ENCODE measurements at regions not wholly inside any gene's neighbourhood (a gene's known extent, or its start where the extent isn't known, plus 50 kb on each side); places are given as distances from the start of the nearest gene placed in this dataset.

DNA sequence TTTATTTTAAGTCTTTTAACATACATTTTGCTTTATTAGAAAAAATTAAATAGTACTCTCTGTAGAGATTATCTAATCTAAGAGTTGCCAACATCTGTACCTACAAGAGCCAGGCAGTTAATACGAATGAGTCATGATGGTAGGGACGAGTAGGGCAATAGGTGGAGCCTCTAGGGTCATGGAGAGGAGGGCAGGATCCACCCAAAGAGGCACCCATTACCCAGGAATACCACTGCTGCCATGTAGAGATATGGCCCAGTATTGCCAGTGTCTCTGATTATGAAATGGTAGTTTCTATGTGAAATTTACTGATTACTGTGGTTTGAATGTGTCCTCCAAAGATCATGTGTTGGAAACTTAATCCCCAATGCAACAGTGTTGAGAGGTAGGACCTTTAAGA lies 170.4 kb downstream of the PIK3R1 start:
- Histone ChIP-seq H3K36me3 (no peaks in the 10 kb centered on the region), H3K27me3 (no peaks in the 10 kb centered on the region), H3K4me3 (no peak overlapping the region), H3K27ac (no peak overlapping the region), H3K4me1 (peaks cover 0 to 13% (median 5%) of the 10 kb centered on the region in 4 donors), H3K9me3 (no peaks in the 10 kb centered on the region)
- DNase-seq: no peak
- WGBS, 2 donors: 92 to 93% methylated on average over 2 of the region's 2 CpGs
- TF ChIP-seq, protein P1, sequence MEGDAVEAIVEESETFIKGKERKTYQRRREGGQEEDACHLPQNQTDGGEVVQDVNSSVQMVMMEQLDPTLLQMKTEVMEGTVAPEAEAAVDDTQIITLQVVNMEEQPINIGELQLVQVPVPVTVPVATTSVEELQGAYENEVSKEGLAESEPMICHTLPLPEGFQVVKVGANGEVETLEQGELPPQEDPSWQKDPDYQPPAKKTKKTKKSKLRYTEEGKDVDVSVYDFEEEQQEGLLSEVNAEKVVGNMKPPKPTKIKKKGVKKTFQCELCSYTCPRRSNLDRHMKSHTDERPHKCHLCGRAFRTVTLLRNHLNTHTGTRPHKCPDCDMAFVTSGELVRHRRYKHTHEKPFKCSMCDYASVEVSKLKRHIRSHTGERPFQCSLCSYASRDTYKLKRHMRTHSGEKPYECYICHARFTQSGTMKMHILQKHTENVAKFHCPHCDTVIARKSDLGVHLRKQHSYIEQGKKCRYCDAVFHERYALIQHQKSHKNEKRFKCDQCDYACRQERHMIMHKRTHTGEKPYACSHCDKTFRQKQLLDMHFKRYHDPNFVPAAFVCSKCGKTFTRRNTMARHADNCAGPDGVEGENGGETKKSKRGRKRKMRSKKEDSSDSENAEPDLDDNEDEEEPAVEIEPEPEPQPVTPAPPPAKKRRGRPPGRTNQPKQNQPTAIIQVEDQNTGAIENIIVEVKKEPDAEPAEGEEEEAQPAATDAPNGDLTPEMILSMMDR (IDR thresholded peaks at IDR 0.05): no peak
- TF ChIP-seq POLR2A (IDR thresholded peaks at IDR 0.05) (no peak), POLR2AphosphoS5 (IDR thresholded peaks at IDR 0.05) (no peak), EP300 (IDR thresholded peaks at IDR 0.05) (no peak)
- no peak for ATAC-seq (ENCODE audit: low FRiP score in 2 of 2)

DNA sequence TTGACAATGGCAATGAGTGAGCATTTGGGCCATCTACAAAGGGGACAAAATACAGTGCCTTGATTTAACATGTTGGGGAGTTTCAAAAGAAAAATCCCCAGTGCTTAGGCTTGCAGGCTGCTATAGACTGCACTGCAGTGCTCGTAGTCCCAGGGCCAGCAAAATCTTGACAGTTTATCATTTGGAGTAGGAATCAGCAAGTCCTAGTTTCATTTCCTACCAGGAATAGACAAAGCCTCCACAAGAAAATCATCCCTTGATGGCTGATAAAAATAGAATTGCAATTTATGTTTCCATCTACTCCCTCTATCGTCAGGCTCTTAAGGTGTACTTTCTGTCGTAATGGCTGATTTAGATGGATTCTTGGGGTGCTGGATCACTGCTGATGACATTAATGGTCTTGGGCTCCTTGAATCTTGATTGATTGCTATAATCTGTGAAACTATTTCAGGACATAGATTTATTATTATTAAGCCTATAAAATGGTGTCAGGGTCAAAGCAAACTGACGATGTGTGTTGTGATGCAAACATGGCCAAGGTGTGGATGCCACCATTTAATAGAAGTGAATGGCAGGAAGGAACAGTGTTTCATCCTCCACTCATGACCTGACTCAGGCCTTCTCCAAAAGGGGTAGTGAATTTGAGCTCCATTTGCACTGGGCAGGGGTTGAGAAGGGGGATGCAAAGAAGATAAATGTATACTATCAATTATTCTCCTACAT lies 171.7 kb downstream of the PIK3R1 start:
- 94 to 97% methylated on average over 4 of the region's 4 CpGs for WGBS, 2 donors
- H3K4me1 ChIP-seq: peaks cover 0 to 3% (median 1%) of the 10 kb centered on the region in 4 donors
- no peaks in the 10 kb centered on the region for H3K27me3 ChIP-seq
- TF ChIP-seq, protein P1 (IDR thresholded peaks at IDR 0.05): no peak
- no peak for TF ChIP-seq EP300 (IDR thresholded peaks at IDR 0.05)
- TF ChIP-seq POLR2A (IDR thresholded peaks at IDR 0.05): no peak
- TF ChIP-seq POLR2AphosphoS5 (IDR thresholded peaks at IDR 0.05): no peak
- ATAC-seq (ENCODE audit: low FRiP score in 2 of 2) (no peak), DNase-seq (no peak)
- no peaks in the 10 kb centered on the region for H3K9me3 ChIP-seq
- H3K27ac ChIP-seq: no peak overlapping the region
- no peak overlapping the region for H3K4me3 ChIP-seq
- H3K36me3 ChIP-seq: no peaks in the 10 kb centered on the region

DNA sequence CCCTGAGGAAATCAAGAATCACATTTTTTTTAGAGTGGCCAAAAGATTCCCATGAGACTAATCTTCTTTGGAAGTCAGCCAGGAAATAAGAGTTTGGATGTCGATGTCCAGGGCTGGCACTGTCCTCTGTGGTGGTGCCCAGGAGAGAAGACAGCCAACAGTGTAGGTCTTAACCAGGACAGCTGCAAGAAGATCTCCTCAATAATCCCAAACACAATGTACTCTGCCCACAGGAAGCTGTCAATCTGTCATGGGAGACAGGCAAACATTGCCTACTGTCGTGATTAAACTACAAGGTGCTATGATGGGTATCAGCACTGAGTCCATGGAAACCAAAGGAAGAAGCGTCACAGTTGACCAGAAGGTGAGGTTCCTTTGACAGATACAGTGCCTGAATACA lies 174.1 kb downstream of the PIK3R1 start:
- Histone ChIP-seq H3K4me3 (no peak overlapping the region), H3K36me3 (no peaks in the 10 kb centered on the region), H3K27me3 (no peaks in the 10 kb centered on the region), H3K4me1 (peaks cover 0 to 4% (median 1%) of the 10 kb centered on the region in 4 donors), H3K27ac (no peak overlapping the region), H3K9me3 (no peaks in the 10 kb centered on the region)
- DNase-seq (no peak), ATAC-seq (ENCODE audit: low FRiP score in 2 of 2) (no peak)
- TF ChIP-seq, protein P1 (IDR thresholded peaks at IDR 0.05): no peak
- no peak for TF ChIP-seq POLR2AphosphoS5 (IDR thresholded peaks at IDR 0.05)
- TF ChIP-seq POLR2A (IDR thresholded peaks at IDR 0.05): no peak
- no peak for TF ChIP-seq EP300 (IDR thresholded peaks at IDR 0.05)
- 70 to 76% methylated on average over 3 of the region's 3 CpGs for WGBS, 2 donors

DNA sequence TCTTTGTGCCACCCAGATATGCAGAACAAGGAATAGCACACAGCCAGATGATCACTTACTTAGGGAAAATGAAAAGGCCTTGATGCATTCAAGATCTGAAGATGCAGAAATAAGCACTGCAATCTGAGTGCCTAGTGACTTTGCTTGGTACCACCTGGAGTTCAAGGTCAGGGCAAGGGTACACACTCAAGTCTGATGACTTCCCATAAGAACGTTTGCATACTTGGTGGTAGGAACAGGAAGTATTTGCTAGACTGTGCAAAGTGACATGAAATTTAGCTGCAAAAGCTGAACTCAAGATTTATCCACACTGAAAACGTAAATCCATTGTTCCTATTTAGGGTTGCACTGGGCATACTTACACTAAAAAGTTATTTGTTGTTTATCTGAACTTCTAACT lies 177.1 kb downstream of the PIK3R1 start:
- peaks cover 0 to 4% (median 0%) of the 10 kb centered on the region in 4 donors for H3K4me1 ChIP-seq
- ATAC-seq (ENCODE audit: low FRiP score in 2 of 2) (no peak), DNase-seq (no peak)
- H3K36me3 ChIP-seq: no peaks in the 10 kb centered on the region
- no peak overlapping the region for H3K4me3 ChIP-seq
- no peaks in the 10 kb centered on the region for H3K27me3 ChIP-seq
- H3K9me3 ChIP-seq: peaks cover 0 to 2% (median 0%) of the 10 kb centered on the region in 4 donors
- TF ChIP-seq EP300 (IDR thresholded peaks at IDR 0.05) (no peak), POLR2AphosphoS5 (IDR thresholded peaks at IDR 0.05) (no peak), POLR2A (IDR thresholded peaks at IDR 0.05) (no peak)
- TF ChIP-seq, protein P1 (IDR thresholded peaks at IDR 0.05): no peak
- no peak overlapping the region for H3K27ac ChIP-seq
- WGBS, 2 donors: 21 to 29% methylated on average over 2 of the region's 2 CpGs

DNA sequence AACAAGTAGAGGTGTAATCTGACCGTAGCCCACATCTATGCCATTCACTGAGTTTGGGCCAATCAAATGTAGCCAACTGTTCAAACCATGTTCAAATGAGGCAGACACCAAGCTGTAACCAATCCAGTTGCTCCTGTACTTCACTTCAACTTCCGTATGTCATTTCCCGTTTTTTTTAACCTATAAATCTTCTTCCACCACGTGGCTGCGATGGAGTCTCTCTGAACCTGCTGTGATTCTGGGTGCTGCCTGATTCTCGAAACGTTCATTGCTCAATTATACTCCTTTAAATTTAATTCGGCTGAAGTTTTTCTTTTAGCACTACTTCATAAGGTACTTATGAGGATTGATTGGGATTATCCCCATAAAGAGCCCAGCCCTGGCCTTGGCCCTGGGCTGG lies 179.7 kb downstream of the PIK3R1 start:
- Histone ChIP-seq H3K36me3 (no peaks in the 10 kb centered on the region), H3K27me3 (no peaks in the 10 kb centered on the region), H3K4me3 (no peak overlapping the region), H3K4me1 (peaks cover 0 to 4% (median 0%) of the 10 kb centered on the region in 4 donors), H3K9me3 (peaks cover 0 to 3% (median 0%) of the 10 kb centered on the region in 4 donors), H3K27ac (no peak overlapping the region)
- ATAC-seq (ENCODE audit: low FRiP score in 2 of 2) (no peak), DNase-seq (no peak)
- TF ChIP-seq, protein P1 (IDR thresholded peaks at IDR 0.05): no peak
- no peak for TF ChIP-seq POLR2AphosphoS5 (IDR thresholded peaks at IDR 0.05)
- TF ChIP-seq EP300 (IDR thresholded peaks at IDR 0.05): no peak
- no peak for TF ChIP-seq POLR2A (IDR thresholded peaks at IDR 0.05)
- 92 to 93% methylated on average over 8 of the region's 8 CpGs for WGBS, 2 donors

Measured in upper lobe of left lung (tissue), 6 donors.